Esophagus squamous epithelium (tissue), 5 donors: ENCODE measurements at regions not wholly inside any gene's neighbourhood (a gene's known extent, or its start where the extent isn't known, plus 50 kb on each side); places are given as distances from the start of the nearest gene placed in this dataset.
"Not testable (repeated sequence)": the region's sequence is repeated elsewhere in the genome, so short reads cannot be mapped to it uniquely, and the experiment has no call there.

Experiments
- DNase-seq: peaks from one replicate; lab custom pipeline; 2025; lab: John Stamatoyannopoulos, UW
- H3K27ac ChIP-seq, 4 donors: fragments of 200-600 bp; sonication (generic); one replicate each; pipeline ENCODE4 v1.5.1; 2016 to 2019; ENCODE audit warnings: mild to moderate bottlenecking in 1 of 4
- H3K27me3 ChIP-seq, 4 donors: fragments of 200-600 bp; sonication (generic); 1 replicate in 3 of 4; 2 replicates in 1 of 4; pipeline versions ENCODE4 v1.5.1 to v1.6.0; 2017 to 2021; ENCODE audit warnings: antibody characterized with exemption in 1 of 4
- H3K36me3 ChIP-seq, 3 donors: fragments of 200-600 bp; sonication (generic); one replicate each; pipeline ENCODE4 v1.5.1; 2016 to 2019
- H3K4me1 ChIP-seq, 3 donors: fragments of 200-600 bp; sonication (generic); one replicate each; pipeline ENCODE4 v1.5.1; 2017 to 2019
- H3K4me3 ChIP-seq, 4 donors: fragments of 200-600 bp; sonication (generic); 1 replicate in 3 of 4; 2 replicates in 1 of 4; pipeline ENCODE4 v1.5.1; 2016 to 2019; ENCODE audit warnings: mild to moderate bottlenecking in 2 of 4, moderate library complexity in 1 of 4
- H3K9me3 ChIP-seq, 3 donors: fragments of 200-600 bp; sonication (generic); one replicate each; pipeline ENCODE4 v1.5.1; 2016 to 2019
- CTCF ChIP-seq, 6 experiments: fragments of 450-650 bp in 4 of 6; fragments of 200-600 bp in 2 of 6; sonication (generic) in 2 of 6; IDR thresholded peaks; one replicate each; pipeline ENCODE4 v1.5.1; 2016 to 2019; ENCODE audit warnings: antibody characterized with exemption in 6 of 6, mild to moderate bottlenecking in 4 of 6, moderate library complexity in 4 of 6
- POLR2A ChIP-seq, 4 donors: fragments of 450-650 bp; IDR thresholded peaks; one replicate each; pipeline ENCODE4 v1.6.1; 2017; ENCODE audit warnings: antibody characterized with exemption in 4 of 4, mild to moderate bottlenecking in 4 of 4, moderate library complexity in 3 of 4
- WGBS, 2 donors: methylation state at CpG; one replicate each; pipeline ENCODE4 v1.1.5; 2018; 5-methylcytosine and 5-hydroxymethylcytosine counted together
- intact Hi-C: fragments of 100-400 bp; cut with DNase I; formaldehyde crosslinking; loops from one replicate; pipeline ENCODE4 v1.15.0; 2022
- small RNA-seq, 4 donors: library from RNA; depleted of rRNA; stranded (forward); fragments of <200 nt; gene quantifications; one replicate each; pipeline ENCODE3, GENCODE V24; 2016
- donor health status: DM: yes; HTN: yes; CAD: no.

- TF ChIP-seq POLR2A (IDR thresholded peaks at IDR 0.05) (no peak), CTCF (IDR thresholded peaks at IDR 0.05) (no peak)
- no peak for DNase-seq
- no peaks in the 10 kb centered on the region for H3K36me3 ChIP-seq
- H3K4me3 ChIP-seq: no peak overlapping the region
- intact Hi-C loops: no loop called here
- no peak overlapping the region for H3K27ac ChIP-seq
- no peaks in the 10 kb centered on the region for H3K27me3 ChIP-seq
- peaks cover 0 to 89% (median 35%) of the 10 kb centered on the region in 3 donors for H3K9me3 ChIP-seq
- no peaks in the 10 kb centered on the region for H3K4me1 ChIP-seq
- WGBS, 2 donors: 82 to 83% methylated on average over 7 to 10 of the region's 17 CpGs
Measured at GRCh38 chr15:25251700-25252390, 187.0 kb downstream of the UBE3A start.

- H3K4me3 ChIP-seq, H3K4me1 ChIP-seq, H3K27ac ChIP-seq, intact Hi-C loops, DNase-seq, H3K36me3 ChIP-seq, H3K27me3 ChIP-seq: not testable (repeated sequence)
- peaks cover 0 to 86% (median 31%) of the 10 kb centered on the region in 3 donors for H3K9me3 ChIP-seq
- WGBS, 2 donors: 76 to 91% methylated on average over 7 to 8 of the region's 35 CpGs
Measured at GRCh38 chr15:25253048-25253973, 185.5 kb downstream of the UBE3A start.

DNA sequence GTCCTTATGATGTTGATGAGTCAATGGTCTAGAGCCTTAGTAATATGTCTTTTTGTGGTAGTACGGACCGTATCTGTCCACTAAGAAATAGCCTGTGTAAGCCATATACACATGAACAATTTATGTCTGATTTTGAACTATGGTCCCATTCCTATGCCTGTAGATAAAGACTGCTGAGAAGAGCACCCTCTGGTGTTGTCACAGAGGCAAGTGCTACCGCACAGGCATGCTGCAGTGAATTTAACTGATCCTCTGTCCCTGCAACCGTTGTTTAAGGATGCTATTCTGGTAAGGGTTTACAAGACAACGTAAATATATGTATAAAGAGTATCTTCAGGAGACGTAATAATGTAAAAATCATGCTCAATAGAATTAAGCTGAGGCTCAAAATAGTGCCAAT is 170.7 kb downstream of the UBE3A start:
- no peak overlapping the region for H3K27ac ChIP-seq
- DNase-seq: no peak
- no peak overlapping the region for H3K4me3 ChIP-seq
- 40 to 52% methylated on average over 6 of the region's 6 CpGs for WGBS, 2 donors
- intact Hi-C loops: no loop called here
- TF ChIP-seq CTCF (IDR thresholded peaks at IDR 0.05) (no peak), POLR2A (IDR thresholded peaks at IDR 0.05) (no peak)
- no peaks in the 10 kb centered on the region for H3K4me1 ChIP-seq
- no peaks in the 10 kb centered on the region for H3K27me3 ChIP-seq
- H3K36me3 ChIP-seq: no peaks in the 10 kb centered on the region
- no peaks in the 10 kb centered on the region for H3K9me3 ChIP-seq

Small RNA genes in the stretch of these regions (small RNA-seq; reads per million reads assigned to genes)
- 0 reads per million in 4 donors for gene RF00105
- gene SNORD115-1: 0.27 to 16.7 (median 1.6) reads per million in 4 donors
- 1.8 to 25.1 (median 4.6) reads per million in 4 donors for gene SNORD115-10
- gene SNORD115-11: 0 reads per million in 4 donors
- 0 reads per million in 4 donors for gene SNORD115-12
- gene SNORD115-14: 0.53 to 3.6 (median 0.84) reads per million in 4 donors
- gene SNORD115-15: 0.41 to 20.5 (median 1.9) reads per million in 4 donors
- gene SNORD115-16: 0.71 to 5.4 (median 1.7) reads per million in 4 donors
- 0 reads per million in 4 donors for gene SNORD115-17
- 0 reads per million in 4 donors for gene SNORD115-18
- 0 reads per million in 4 donors for gene SNORD115-19
- gene SNORD115-2: 0.44 to 6.4 (median 2.4) reads per million in 4 donors
- 0.27 to 2.1 (median 1.0) reads per million in 4 donors for gene SNORD115-20
- 0 to 3.4 (median 0.50) reads per million in 4 donors for gene SNORD115-21
- 0 reads per million in 4 donors for gene SNORD115-22
- gene SNORD115-23: 0 to 15.1 (median 0) reads per million in 4 donors
- gene SNORD115-24: 0 reads per million in 4 donors
- gene SNORD115-25: 0 reads per million in 4 donors
- 0 reads per million in 4 donors for gene SNORD115-27
- 0 reads per million in 4 donors for gene SNORD115-28
- gene SNORD115-29: 0 reads per million in 4 donors
- gene SNORD115-3: 0 to 0.74 (median 0.35) reads per million in 4 donors
- gene SNORD115-30: 0 to 5.7 (median 0.59) reads per million in 4 donors
- gene SNORD115-31: 0 to 0.71 (median 0.07) reads per million in 4 donors
- 0.68 to 29.0 (median 2.6) reads per million in 4 donors for gene SNORD115-32
- 0 to 10.1 (median 1.2) reads per million in 4 donors for gene SNORD115-33
- 0 to 5.8 (median 0.77) reads per million in 4 donors for gene SNORD115-34
- gene SNORD115-35: 0 to 1.3 (median 0.25) reads per million in 4 donors
- gene SNORD115-36: 0 reads per million in 4 donors
- gene SNORD115-37: 0 to 0.42 (median 0.20) reads per million in 4 donors
- gene SNORD115-38: 0.62 to 13.0 (median 1.4) reads per million in 4 donors
- gene SNORD115-39: 0 to 1.1 (median 0.41) reads per million in 4 donors
- gene SNORD115-4: 0 to 0.64 (median 0) reads per million in 4 donors
- 0.82 to 22.1 (median 4.5) reads per million in 4 donors for gene SNORD115-40
- gene SNORD115-41: 0.27 to 18.4 (median 4.8) reads per million in 4 donors
- 0.44 to 14.5 (median 3.0) reads per million in 4 donors for gene SNORD115-42
- gene SNORD115-43: 0 reads per million in 4 donors
- gene SNORD115-44: 1.1 to 9.5 (median 4.4) reads per million in 4 donors
- 0 reads per million in 4 donors for gene SNORD115-45
- 0 reads per million in 4 donors for gene SNORD115-46
- gene SNORD115-47: 0 reads per million in 4 donors
- 0 to 13.4 (median 2.2) reads per million in 4 donors for gene SNORD115-5
- 0 to 0.15 (median 0) reads per million in 4 donors for gene SNORD115-6
- 0 reads per million in 4 donors for gene SNORD115-7
- 0 to 4.8 (median 0.50) reads per million in 4 donors for gene SNORD115-8
- gene SNORD115-9: 0 reads per million in 4 donors
- gene SNORD116-1: 35.5 to 479 (median 85.0) reads per million in 4 donors
- gene SNORD116-10: 0 reads per million in 4 donors
- gene SNORD116-11: 0 to 1.1 (median 0.33) reads per million in 4 donors
- 0.82 to 7.1 (median 2.5) reads per million in 4 donors for gene SNORD116-12
- gene SNORD116-13: 2.1 to 22.8 (median 4.4) reads per million in 4 donors
- 44.1 to 647 (median 90.1) reads per million in 4 donors for gene SNORD116-14
- 34.0 to 358 (median 50.1) reads per million in 4 donors for gene SNORD116-15
- 147 to 1,842 (median 302) reads per million in 4 donors for gene SNORD116-16
- gene SNORD116-17: 0 to 4.5 (median 0.04) reads per million in 4 donors
- gene SNORD116-18: 0.14 to 1,888 (median 184) reads per million in 4 donors
- 0 to 2.3 (median 0.61) reads per million in 4 donors for gene SNORD116-19
- gene SNORD116-2: 14.7 to 239 (median 29.1) reads per million in 4 donors
- 0 reads per million in 4 donors for gene SNORD116-22
- 7.8 to 152 (median 16.6) reads per million in 4 donors for gene SNORD116-23
- 142 to 1,879 (median 404) reads per million in 4 donors for gene SNORD116-24
- gene SNORD116-25: 294 to 518 (median 477) reads per million in 4 donors
- gene SNORD116-29: 140 to 1,377 (median 253) reads per million in 4 donors
- 0 reads per million in 4 donors for gene SNORD116-3
- gene SNORD116-30: 0 to 0.21 (median 0.07) reads per million in 4 donors
- gene SNORD116-5: 0 reads per million in 4 donors
- gene SNORD116-6: 13.7 to 155 (median 27.2) reads per million in 4 donors
- 0 reads per million in 4 donors for gene SNORD116-7
- gene SNORD116-8: 94.6 to 336 (median 182) reads per million in 4 donors
- gene SNORD116-9: 0 reads per million in 4 donors
